ENCODE measurements at regions not wholly inside any gene's neighbourhood (a gene's known extent, or its start where the extent isn't known, plus 50 kb on each side); places are given as distances from the start of the nearest gene placed in this dataset.

DNA sequence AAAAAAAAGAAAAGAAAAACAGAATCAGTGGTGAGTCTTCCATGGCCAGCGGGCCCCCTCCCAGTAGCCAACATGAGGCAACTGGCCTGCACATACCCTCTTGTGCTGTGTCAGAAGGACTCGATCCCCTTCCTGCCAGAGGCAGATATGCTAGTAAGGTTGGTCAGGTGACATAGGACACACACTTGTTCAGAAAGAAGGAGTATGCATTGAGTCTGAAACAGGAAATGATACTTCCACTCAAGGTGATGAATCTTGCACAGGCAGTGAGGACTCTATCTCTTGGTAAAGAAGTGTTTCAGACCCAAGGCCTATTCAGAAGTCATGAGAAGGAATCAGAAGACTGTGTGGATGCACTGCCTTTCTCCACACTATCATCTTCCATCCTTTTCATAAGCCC lies 269.7 kb upstream of the FAR2 start:
- no peak for DNase-seq (ENCODE audit: low read depth)

DNA sequence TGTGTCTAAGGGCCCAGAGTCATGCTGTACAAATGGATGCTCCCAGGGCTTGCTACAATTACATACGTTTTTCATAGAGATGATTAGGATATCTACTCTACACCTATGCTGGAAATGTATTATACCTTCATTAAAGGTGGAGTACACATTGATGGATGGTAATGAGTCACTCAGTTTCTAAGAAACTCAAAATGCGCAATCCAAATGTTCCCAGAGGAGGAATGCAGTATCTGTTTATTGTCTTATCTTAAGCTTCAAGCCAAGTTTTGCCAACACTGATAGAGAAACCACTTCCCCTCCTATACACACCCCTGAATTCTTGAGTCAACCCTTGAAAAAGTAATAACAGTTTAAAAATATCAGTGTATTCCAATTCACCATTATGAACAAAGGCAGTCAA lies 266.6 kb upstream of the FAR2 start:
- DNase-seq (ENCODE audit: low read depth): peak; percentile 36

DNA sequence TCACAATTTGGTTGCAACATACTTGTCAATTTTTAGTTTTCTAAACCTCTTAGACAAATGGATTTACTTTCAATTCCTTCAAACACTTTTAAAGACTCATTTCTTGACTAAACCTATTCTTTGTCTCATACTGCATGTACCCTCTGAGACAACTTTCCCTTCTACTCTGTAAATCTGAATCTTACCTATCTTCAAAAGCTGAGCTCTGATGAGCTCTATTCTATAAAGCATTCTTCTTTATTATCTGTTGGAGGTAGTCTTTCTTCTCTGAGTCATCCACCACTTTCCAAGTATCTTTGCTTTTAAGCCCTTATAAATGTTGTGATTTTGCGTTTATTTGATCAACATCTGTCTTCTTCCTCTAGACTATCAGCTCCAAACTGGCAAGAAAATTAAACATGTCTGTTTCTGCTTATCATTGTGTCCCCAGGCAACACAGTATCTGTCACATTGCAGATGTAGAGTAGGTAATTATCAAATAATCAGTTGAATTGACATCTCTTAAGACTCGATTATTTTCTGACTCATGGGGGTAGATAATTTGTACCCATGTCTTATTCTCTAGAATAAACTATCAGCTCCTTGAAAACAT lies 265.6 kb upstream of the FAR2 start:
- DNase-seq (ENCODE audit: low read depth): no peak

DNA sequence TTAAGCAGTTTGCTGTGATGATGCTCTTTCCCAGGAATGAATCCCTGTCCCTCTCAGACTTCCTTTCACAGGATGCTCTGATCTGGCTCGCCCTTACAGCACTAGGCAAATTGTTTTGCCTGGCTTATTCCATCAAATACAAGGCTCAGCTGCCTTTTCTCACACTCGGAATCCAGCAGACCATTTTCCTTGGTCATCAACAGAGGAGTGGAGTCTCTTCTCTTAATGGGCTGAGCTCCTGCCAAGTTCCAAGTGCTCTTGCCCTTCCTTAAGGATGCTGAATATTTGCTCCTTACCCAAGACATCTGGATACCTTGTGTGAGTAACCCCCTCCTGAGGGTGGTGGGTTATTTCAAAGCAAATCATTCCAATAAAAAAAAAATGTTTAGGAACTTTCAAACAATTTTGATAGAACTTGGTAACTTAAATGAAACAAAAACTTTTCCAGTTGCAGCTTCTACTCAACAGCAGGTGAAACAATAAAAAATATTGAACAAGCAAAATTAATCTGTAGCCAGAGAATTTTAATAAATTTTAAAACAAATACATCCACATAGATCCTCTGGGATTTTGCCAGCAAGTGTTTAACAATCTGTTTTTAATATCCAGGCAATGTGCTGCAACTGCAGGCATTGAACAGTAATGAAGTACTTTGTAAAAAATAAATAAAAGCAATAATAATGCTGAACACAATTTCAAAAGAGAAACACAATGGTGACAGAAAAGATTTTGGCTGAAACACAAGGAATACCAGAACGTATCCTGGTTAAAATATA lies 264.0 kb upstream of the FAR2 start:
- no peak for DNase-seq (ENCODE audit: low read depth)

DNA sequence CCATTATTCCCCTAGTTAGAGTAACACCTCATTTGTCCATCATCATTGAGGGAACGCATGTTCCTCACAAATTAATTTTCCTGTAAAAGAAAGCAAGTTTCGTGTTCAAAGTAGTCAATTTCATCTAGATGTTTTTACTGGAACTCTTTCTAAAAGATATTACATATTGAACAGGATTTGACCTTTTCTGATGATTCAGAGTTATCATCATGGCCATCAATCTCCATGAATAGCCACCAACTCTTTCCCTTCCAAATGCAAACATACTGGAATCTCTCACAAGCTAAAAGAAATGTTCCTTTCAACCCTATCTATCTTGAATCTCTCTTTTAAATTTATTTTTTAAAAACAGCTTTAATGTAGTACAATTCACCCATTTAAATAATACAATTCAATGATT lies 263.1 kb upstream of the FAR2 start:
- no peak for DNase-seq (ENCODE audit: low read depth)

DNA sequence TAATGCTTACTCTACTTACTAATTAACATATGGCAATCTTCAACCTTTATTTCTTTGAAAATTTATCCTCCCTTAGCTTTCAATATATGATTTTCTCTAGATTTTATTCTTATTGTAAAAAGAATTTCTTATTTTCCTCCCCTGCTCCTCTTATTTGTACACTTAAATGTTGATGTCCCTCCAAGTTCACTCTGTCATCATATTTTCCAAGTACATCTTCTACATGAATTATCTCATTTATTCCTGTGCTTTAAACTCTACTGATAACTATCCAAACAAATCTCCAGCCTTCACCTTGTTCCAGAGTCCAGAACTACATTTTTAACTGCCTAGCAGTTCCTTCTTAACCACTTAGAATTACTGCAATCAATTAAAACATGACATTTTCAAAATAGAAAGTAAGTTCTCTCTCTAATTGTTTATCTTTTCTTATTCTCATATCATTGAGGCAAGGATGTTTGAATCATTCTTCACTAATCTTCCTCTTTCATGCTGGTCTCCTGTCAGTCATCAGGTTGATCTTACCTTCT lies 261.6 kb upstream of the FAR2 start:
- no peak for DNase-seq (ENCODE audit: low read depth)

DNA sequence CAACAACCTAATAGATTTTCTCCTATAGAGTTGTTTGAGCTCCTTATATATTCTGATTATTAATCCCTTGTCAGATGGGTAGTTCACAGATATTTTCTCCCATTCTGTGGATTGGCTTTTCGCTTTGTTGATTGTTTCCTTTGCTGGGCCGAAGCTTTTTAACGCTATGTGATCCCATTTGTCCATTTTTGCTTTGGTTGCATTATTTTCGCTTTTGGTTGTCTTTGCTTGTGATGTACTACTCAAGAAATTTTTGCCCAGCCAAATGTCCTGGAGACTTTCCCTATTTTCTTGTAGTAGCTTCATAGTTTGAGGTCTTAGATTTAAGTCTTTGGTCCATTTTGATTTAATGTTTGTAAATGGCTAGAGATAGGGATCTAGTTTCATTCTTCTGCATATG lies 258.4 kb upstream of the FAR2 start:
- no peak for DNase-seq (ENCODE audit: low read depth)

DNA sequence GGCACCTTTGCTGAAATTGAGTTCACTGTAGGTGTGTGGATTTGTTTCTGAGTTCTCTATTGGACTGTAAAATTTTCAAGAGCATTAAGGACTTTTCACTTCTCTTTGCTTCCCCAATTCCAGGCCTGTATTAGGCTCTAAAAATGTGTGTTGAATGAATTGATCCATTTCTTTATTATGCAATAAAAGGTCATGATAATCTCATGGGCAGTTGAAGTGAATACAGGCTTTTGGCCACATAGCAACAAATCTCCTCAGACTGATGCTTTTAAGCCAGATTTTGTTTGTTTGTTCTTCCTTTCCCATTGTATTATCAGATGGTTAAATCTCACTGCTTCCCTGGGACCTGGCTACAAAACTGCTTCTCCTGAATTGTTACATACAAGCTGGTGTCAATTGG lies 258.0 kb upstream of the FAR2 start:
- no peak for DNase-seq (ENCODE audit: low read depth)

DNA sequence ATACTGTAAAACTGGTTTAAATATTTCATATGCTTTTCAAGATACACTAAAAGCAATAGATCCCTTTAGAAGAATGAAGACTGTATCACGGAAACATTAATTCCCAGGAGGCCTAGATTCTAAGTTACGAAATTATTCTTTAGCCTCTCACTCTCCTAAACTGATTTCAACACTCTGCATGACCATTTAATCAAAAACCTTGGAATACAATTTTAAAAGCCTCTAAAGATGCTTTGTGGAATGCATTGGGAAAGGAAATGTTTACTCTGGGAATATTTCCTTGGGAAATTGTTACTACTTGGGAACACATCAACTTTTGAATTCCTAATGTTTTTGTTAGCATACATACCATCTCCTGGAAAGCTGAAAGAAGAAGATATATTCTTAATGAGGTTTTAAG lies 255.7 kb upstream of the FAR2 start:
- DNase-seq (ENCODE audit: low read depth): no peak

DNA sequence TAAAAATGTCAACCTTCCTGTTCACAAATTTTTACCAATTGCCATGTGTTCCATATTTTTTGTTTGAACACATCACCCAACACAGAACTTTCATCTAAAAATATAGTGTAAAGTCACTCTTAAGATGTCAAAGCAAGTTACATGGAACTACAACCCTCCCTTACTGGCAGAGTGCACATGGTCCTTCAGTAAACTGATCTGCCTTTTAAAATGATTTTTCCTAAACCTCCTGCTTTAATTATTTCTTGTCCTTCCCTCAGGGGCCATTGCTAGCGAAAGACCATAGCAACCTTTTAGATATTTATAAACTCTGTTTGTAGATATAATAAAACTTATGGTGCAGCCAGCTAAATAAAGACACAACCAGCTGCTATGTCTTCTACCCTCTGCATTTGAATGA lies 255.2 kb upstream of the FAR2 start:
- DNase-seq (ENCODE audit: low read depth): no peak

DNA sequence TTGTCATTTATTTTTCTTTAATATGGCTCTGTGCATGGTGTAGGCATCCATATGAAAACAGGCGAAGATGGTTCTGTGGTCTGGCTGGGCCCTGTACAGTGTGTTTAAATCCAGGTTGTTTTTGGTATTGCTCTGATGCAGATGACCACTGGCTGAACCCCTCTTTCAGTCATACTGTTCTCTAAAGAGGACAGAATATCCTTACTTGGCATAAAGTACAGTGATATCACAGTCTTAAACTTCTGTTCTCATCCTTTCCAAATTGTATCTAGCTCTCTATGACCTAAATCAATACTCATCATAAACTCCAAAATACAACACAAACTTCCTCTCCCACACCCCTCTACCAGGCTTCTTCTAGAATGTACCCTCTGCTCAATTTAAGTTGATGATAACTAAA lies 252.7 kb upstream of the FAR2 start:
- DNase-seq (ENCODE audit: low read depth): no peak

DNA sequence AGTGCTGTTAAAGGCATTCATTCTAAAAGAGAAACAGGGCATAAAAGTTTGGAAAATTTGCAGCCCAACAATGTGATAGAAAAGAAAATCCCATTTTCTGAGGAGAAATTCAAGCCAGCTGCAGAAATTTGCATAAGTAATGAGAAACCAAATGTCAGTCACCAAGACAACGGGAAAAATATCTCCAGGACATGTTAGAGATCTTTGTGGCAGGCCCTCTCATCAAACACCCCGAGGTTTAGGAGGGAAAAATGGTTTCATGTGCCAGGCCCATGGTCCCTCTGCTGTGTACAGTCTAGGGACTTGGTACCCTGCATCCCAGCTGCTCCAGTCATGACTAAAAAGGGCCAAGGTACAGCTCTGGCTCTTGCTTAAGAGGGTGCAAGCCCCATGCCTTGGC lies 251.0 kb upstream of the FAR2 start:
- peak; percentile 34 for DNase-seq (ENCODE audit: low read depth)

DNA sequence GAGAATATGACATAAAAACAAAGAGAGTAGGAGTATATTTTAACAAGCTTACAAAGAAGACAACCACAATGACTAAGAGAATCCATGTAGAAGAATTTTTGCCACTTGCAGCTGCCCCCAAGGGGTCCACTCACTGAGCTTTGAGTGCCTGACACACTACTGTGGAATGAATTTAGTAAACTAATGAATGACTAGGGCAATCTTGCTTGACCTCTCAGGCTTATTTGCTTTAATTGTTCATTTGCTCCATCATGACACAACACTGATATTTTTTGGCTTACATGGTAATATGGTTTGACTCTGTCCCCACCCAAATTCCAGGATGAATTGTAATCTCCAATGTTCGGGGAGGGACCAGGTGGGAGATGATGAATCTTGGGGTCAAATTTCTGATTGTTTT lies 249.1 kb upstream of the FAR2 start:
- DNase-seq (ENCODE audit: low read depth): peak; percentile 91

DNA sequence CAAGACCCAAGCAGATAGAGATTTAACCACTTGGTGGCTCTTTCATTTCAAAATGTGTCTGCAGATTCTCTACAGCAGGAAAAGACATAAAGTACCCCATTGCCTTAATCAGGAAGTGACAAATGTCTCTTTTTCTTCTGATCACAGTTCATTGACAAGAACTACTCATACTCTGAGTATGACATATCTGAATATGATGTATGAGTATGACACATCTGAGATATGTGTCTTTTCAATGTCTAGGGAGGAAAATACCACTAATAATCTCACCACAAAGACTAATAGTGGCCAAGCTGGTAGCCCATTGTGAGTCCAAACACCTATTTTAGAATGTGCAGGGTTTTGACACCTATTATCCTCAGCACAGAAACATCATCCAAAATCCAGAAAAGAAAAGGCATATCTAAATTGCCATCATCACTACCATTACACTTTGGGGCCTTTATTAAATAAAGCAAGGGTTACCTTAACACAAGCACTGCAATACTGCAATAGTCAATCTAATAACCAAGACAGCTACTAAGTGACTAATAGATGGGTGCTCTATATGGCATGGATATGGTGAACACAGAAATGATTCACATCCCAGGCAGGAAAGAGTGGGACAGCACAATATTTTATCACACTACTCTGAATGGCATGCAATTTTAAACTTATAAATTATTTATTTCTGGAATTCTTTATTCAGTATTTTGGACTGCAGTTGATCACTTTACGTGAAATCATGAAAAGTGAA lies 243.7 kb upstream of the FAR2 start:
- DNase-seq (ENCODE audit: low read depth): no peak

DNA sequence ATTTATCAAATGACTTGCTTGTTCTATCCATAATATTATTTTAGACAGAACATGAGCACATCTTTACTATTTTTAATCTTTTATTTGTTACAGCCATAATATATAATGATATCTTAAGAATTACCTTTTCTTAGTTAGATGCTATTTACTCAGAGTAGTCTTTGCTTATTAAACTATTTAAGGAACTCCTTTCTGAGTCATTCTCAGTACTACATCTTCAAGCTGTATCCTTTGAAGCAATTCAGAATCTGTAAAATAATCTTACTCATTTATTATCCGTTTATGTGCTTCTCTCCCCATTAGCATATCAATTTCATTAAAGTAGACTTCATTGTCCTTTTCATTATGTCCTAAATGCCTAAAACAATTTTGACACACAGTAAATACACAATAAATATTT lies 240.4 kb upstream of the FAR2 start:
- DNase-seq (ENCODE audit: low read depth): no peak

DNA sequence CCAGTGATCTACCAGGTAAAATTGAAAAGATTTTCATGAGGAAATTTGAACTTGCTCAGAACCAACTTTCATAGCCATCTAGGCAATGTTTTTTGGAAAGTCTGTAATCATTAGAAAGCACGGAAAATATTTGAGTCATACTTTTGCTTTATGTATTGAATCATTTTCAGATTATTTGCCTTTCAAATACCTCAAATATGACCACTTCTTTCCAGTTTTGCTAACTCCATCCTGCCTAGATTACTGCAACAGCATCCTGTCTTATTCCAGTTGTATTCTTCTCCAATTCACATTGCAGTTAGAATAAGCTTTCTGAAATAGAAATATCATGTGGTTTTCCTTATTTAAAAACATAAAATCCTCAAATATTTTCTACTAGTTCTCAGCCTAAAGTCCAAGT lies 239.8 kb upstream of the FAR2 start:
- DNase-seq (ENCODE audit: low read depth): no peak

DNA sequence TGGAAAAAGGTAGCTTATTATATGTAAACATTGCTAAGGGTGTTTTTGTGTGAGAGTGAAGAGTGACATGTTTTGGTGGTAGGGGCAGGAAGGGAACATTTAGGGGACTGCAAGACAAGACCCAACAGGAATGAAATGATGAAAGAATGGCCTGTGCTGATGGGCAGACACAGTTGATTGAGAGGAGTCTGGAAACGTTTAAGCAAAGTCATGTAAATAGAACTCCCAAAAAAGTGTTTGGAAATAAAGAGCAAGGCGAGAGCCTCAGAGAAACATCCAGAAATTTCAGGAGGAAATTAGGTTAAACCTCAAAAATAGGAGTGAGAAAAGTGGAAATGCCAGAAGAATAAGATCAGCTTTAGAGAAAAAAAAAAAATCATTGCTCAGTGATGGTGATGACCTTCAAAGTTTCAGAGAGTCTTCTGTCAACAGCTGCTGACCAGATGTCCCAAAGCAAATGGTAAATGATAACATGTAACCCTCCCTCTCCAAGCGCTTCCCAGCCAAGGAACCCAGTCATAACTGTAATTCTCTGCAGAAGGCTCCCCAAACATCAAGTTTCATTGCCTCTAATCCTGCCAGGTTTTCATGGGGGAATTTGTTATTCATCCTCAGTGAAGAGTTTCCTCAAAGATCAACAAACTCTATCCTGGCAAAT lies 223.2 kb upstream of the FAR2 start:
- DNase-seq (ENCODE audit: low read depth): no peak

DNA sequence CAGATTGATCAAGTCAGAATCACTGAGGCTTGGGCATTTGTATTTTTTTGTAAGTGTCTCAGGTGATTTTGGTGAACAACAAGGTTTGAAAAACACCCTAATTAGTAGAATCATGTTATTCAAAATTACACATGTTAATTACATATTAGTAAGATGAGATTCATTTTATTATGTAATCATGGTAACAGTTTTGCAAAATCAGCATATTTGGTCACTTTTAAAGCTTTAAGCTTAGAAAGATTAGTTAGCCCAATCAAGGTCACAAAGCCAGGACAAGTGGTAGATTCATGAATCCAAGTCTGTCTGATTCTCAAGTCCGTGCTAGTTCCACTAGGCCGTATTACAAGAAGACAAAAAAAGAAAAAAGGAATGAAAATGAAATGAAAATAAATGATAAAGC lies 218.4 kb upstream of the FAR2 start:
- DNase-seq (ENCODE audit: low read depth): no peak

DNA sequence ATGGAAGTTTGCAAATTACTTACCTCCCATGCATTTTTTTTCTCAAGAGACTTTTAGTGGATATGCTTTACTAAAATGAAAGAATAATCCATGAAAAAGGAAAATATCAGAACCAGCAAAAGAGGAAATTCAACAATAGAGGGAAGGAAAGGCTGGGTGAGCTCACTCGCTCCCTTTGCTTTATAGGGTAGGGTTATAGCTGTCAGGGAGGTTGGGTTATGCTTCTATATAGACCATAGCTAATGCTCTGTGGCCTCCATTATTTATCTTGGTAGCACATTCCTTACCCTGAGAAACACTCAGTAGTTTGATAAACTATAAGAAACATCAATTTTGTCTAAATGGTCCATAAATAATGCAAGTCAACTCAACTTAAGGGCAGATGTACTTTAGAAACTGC lies 215.9 kb upstream of the FAR2 start:
- no peak for DNase-seq (ENCODE audit: low read depth)

DNA sequence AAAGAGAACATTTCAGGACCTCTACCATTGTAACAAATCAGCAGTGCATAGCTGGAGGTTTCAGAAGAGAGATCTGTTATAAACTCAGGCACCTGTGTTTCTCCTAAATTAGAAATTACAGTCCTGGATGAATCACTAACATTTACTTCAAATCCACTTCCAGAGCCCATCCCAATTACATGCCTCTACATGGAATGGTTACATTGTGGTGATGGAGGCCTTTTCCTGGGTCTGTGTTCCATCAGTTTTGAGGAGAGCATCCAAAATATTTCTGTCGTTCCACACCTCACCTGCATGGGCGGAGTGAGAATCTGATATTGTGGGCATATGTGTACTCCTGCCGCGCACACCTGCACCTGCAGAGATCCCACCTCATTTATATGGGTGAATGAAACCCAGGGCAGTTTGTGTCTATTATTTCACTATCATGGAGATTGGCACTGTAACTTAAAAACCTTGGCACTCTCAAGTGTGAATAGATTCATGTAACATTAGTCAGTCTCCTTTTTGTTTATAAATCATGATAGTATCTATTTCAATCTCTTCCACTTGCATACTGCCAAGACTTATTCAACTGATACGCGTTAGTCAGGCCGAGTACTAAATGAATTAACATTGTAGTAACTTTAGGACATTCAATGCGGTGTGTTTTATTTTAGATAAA lies 215.1 kb upstream of the FAR2 start:
- peak; percentile 50 for DNase-seq (ENCODE audit: low read depth)

DNA sequence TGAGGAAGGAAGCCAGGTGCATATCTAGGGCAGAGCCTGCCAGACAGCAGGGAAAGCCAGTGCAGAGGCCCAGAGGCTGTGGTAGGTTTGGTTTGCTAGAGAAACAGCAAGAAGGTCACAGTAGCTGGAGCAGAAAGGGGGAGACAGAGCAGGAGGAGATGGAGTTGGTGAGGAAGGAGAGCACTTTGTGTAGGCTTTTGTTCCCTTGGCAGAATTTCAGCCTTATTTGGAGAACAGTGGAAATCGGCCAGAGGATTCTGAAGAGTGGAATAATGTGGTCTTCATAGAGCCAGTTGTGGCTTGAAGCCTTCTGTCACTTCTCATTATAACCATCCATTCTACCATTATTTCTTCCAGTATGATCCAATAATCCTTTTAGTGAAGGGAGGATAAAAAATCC lies 212.9 kb upstream of the FAR2 start:
- DNase-seq (ENCODE audit: low read depth): no peak

DNA sequence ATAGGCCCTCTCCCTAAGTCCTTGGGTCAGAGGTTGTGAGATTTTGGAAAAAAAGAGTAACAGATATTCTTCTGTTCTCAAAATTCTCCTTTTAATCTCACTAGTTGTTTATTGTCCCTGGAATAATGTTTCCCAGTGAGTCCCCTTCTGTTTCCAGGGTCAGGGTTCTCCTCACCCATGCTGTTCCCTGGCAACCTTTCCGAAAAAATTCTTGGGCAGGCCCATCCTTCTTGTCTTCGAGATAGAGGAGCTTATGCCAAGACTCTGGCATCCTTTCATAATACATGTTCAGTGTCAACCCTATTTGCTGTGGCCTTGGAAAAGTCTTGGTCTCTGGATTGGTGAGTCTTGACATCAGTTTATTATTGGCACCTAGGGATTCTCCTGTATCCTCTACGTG lies 212.4 kb upstream of the FAR2 start:
- DNase-seq (ENCODE audit: low read depth): no peak
